HepG2 (cell line): ENCODE measurements at regions not wholly inside any gene's neighbourhood (a gene's known extent, or its start where the extent isn't known, plus 50 kb on each side); places are given as distances from the start of the nearest gene placed in this dataset.

Experiments used
- AGO1 ChIP-seq: fragments of 200-400 bp; formaldehyde crosslinking; IDR thresholded peaks from 2 replicates; pipeline ENCODE4 v1.6.1; 2017; ENCODE audit warnings: mild to moderate bottlenecking, low read depth, low read length, moderate library complexity; ENCODE audit not compliant: poor library complexity, severe bottlenecking
- BCL6 ChIP-seq: IDR thresholded peaks from 2 replicates; pipeline ENCODE4 v1.6.1; 2016; ENCODE audit warnings: missing genetic modification reagents, missing compliant biosample characterization
- CTCF ChIP-seq: sonication (generic); formaldehyde crosslinking; IDR thresholded peaks from 2 replicates; pipeline ENCODE4 v1.5.0; 2020; ENCODE audit warnings: mild to moderate bottlenecking, missing genetic modification reagents, moderate library complexity
- EP300 ChIP-seq, 3 experiments: sonication (generic) in 1 of 3; formaldehyde crosslinking in 1 of 3; IDR thresholded peaks; 2 replicates each; pipeline versions ENCODE4 v1.5.1 to v1.6.1; 2011 to 2020; ENCODE audit warnings: low read depth in 2 of 3, low read length in 2 of 3, borderline replicate concordance in 1 of 3, improper control_type of control experiment in 1 of 3, mild to moderate bottlenecking in 1 of 3, missing genetic modification reagents in 1 of 3, moderate library complexity in 1 of 3
- MAFK ChIP-seq, 2 experiments: IDR thresholded peaks in 1 of 2; conservative IDR thresholded peaks in 1 of 2; 2 replicates each; pipeline ENCODE4 v1.6.1; 2011; ENCODE audit warnings: improper control_type of control experiment in 2 of 2, low read length in 2 of 2
- MLX ChIP-seq: IDR thresholded peaks from 2 replicates; pipeline ENCODE4 v1.6.1; 2016
- PREB ChIP-seq: sonication (generic); formaldehyde crosslinking; IDR thresholded peaks from 2 replicates; pipeline ENCODE4 v1.4.0; 2020; ENCODE audit warnings: missing genetic modification reagents
- TRAFD1 ChIP-seq: sonication (generic); formaldehyde crosslinking; IDR thresholded peaks from 2 replicates; pipeline ENCODE4 v1.5.1; 2020; ENCODE audit warnings: missing genetic modification reagents, mild to moderate bottlenecking, borderline replicate concordance
- ZNF24 ChIP-seq: fragments of 450-650 bp; IDR thresholded peaks from 2 replicates; pipeline ENCODE4 v1.6.1; 2017; ENCODE audit warnings: antibody characterized with exemption, mild to moderate bottlenecking
- ZNF558 ChIP-seq: sonication (generic); formaldehyde crosslinking; IDR thresholded peaks from 2 replicates; pipeline ENCODE4 v1.9.0; 2022; ENCODE audit warnings: mild to moderate bottlenecking, missing genetic modification reagents, borderline replicate concordance

- TF ChIP-seq MLX (CRISPR knock-in tag) (no peak), AGO1 (no peak), TRAFD1 (CRISPR knock-in tag) (no peak), CTCF (CRISPR knock-in tag) (no peak), MAFK (conservative IDR thresholded peaks at IDR 0.05 in 1 of 2, IDR thresholded peaks at IDR 0.05 in 1 of 2; ENCODE audit: low read length in 2 of 2) (no peak), BCL6 (no peak), ZNF558 (CRISPR knock-in tag) (no peak), ZNF24 (no peak), EP300 (IDR thresholded peaks at IDR 0.05; ENCODE audit: low read depth in 2 of 2, low read length in 2 of 2) (no peak), EP300 (CRISPR knock-in tag; IDR thresholded peaks at IDR 0.05; ENCODE audit: borderline replicate concordance) (no peak), PREB (CRISPR knock-in tag) (no peak)
Observed at GRCh38 chr12:81950871-81951270, 191.7 kb upstream of the PPFIA2 start.
